ENCODE measurements at regions not wholly inside any gene's neighbourhood (a gene's known extent, or its start where the extent isn't known, plus 50 kb on each side); places are given as distances from the start of the nearest gene placed in this dataset.

- no peak overlapping the region for H3K4me3 ChIP-seq (replicated peaks; ENCODE audit: insufficient read depth, low read length)
- no peak for DNase-seq (ENCODE audit: low read depth in 1 of 2, low spot score in 1 of 2)
- TF ChIP-seq SPI1 (IDR thresholded peaks at IDR 0.05; ENCODE audit: borderline replicate concordance, low read depth) = no peak
- no peak for TF ChIP-seq GABPA (IDR thresholded peaks at IDR 0.05; ENCODE audit: low read depth)
- TF ChIP-seq, protein P1, sequence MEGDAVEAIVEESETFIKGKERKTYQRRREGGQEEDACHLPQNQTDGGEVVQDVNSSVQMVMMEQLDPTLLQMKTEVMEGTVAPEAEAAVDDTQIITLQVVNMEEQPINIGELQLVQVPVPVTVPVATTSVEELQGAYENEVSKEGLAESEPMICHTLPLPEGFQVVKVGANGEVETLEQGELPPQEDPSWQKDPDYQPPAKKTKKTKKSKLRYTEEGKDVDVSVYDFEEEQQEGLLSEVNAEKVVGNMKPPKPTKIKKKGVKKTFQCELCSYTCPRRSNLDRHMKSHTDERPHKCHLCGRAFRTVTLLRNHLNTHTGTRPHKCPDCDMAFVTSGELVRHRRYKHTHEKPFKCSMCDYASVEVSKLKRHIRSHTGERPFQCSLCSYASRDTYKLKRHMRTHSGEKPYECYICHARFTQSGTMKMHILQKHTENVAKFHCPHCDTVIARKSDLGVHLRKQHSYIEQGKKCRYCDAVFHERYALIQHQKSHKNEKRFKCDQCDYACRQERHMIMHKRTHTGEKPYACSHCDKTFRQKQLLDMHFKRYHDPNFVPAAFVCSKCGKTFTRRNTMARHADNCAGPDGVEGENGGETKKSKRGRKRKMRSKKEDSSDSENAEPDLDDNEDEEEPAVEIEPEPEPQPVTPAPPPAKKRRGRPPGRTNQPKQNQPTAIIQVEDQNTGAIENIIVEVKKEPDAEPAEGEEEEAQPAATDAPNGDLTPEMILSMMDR (IDR thresholded peaks at IDR 0.05; ENCODE audit: insufficient read depth, low read length) = no peak
- TF ChIP-seq REST (IDR thresholded peaks at IDR 0.05; ENCODE audit: insufficient replicate concordance, low read depth) = no peak
- TF ChIP-seq POLR2AphosphoS5 (IDR thresholded peaks at IDR 0.05; ENCODE audit: low read depth) = no peak
- H3K27me3 ChIP-seq (ENCODE audit: insufficient read depth, poor library complexity, severe bottlenecking) = no peaks in the 10 kb centered on the region
- no peak overlapping the region for H3K27ac ChIP-seq (replicated peaks)
These were observed 130.8 kb upstream of the TNFAIP3 start for GRCh38 chr6:137736048-137736818.

GRCh38 chr6:137736911-137737310 is 130.1 kb upstream of the TNFAIP3 start:
- H3K27me3 ChIP-seq (ENCODE audit: insufficient read depth, poor library complexity, severe bottlenecking) = no peaks in the 10 kb centered on the region
- H3K27ac ChIP-seq (replicated peaks) = no peak overlapping the region
- H3K4me3 ChIP-seq (replicated peaks; ENCODE audit: insufficient read depth, low read length) = no peak overlapping the region
- DNase-seq (ENCODE audit: low read depth in 1 of 2, low spot score in 1 of 2) = no peak
- no peak for TF ChIP-seq POLR2AphosphoS5 (IDR thresholded peaks at IDR 0.05; ENCODE audit: low read depth)
- TF ChIP-seq SPI1 (IDR thresholded peaks at IDR 0.05; ENCODE audit: borderline replicate concordance, low read depth) = no peak

- peak in 1 of 2 experiments; percentile 8 for DNase-seq (ENCODE audit: low read depth in 1 of 2, low spot score in 1 of 2)
- TF ChIP-seq GABPA (IDR thresholded peaks at IDR 0.05; ENCODE audit: low read depth) (no peak), SPI1 (IDR thresholded peaks at IDR 0.05; ENCODE audit: borderline replicate concordance, low read depth) (no peak), POLR2AphosphoS5 (IDR thresholded peaks at IDR 0.05; ENCODE audit: low read depth) (no peak), REST (IDR thresholded peaks at IDR 0.05; ENCODE audit: insufficient replicate concordance, low read depth) (no peak)
- TF ChIP-seq, protein P1 (IDR thresholded peaks at IDR 0.05; ENCODE audit: insufficient read depth, low read length) = no peak
- no peak overlapping the region for H3K4me3 ChIP-seq (replicated peaks; ENCODE audit: insufficient read depth, low read length)
- H3K27ac ChIP-seq (replicated peaks) = no peak overlapping the region
- no peaks in the 10 kb centered on the region for H3K27me3 ChIP-seq (ENCODE audit: insufficient read depth, poor library complexity, severe bottlenecking)
These were observed 129.0 kb upstream of the TNFAIP3 start for GRCh38 chr6:137737836-137738596.

DNA sequence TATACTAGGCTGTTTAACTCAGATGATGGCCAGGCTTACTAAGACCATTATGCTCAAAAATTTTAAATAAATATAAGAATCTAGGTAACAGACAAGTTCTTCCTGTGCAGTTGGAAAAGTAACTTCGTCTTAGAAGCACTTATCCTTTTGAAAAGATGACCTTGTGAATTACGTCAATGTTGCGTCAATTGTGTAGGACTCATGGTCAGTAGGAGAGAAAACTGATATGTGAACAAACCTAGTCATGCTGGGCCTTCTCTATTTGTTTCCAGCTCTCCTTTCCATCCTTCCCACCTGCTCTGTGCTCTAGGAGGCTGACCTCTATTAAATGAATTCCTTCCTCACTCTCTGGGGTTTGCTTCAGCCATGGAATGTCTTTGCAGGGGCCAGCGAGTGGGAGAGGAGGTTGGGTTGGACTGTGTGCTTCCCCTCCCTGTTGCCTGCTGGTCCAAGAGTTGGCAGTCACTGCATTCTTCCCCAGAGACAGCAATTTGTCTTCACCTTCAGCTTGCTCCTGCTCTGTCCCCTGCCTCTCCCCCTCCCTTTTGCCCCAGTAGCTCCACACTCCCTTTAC is 128.0 kb upstream of the TNFAIP3 start:
- Histone ChIP-seq H3K27me3 (ENCODE audit: insufficient read depth, poor library complexity, severe bottlenecking) (no peaks in the 10 kb centered on the region), H3K27ac (replicated peaks) (no peak overlapping the region), H3K4me3 (replicated peaks; ENCODE audit: insufficient read depth, low read length) (no peak overlapping the region)
- no peak for DNase-seq (ENCODE audit: low read depth in 1 of 2, low spot score in 1 of 2)
- TF ChIP-seq GABPA (IDR thresholded peaks at IDR 0.05; ENCODE audit: low read depth) = no peak
- TF ChIP-seq REST (IDR thresholded peaks at IDR 0.05; ENCODE audit: insufficient replicate concordance, low read depth) = no peak
- no peak for TF ChIP-seq SPI1 (IDR thresholded peaks at IDR 0.05; ENCODE audit: borderline replicate concordance, low read depth)
- no peak for TF ChIP-seq POLR2AphosphoS5 (IDR thresholded peaks at IDR 0.05; ENCODE audit: low read depth)
- TF ChIP-seq, protein P1 (IDR thresholded peaks at IDR 0.05; ENCODE audit: insufficient read depth, low read length) = no peak

All from HL-60 (cell line).